Fibroblast of lung (primary cell): ENCODE measurements at regions not wholly inside any gene's neighbourhood (a gene's known extent, or its start where the extent isn't known, plus 50 kb on each side); places are given as distances from the start of the nearest gene placed in this dataset.
"Not testable (repeated sequence)": the region's sequence is repeated elsewhere in the genome, so short reads cannot be mapped to it uniquely, and the experiment has no call there.

Source experiments
- DNase-seq, 2 donors: peaks; one replicate each; pipeline versions ENCODE4 v3.0.0 to v3.0.0-alpha.2; 2010; ENCODE audit warnings: low read depth in 2 of 2
- H2AFZ ChIP-seq: 2 replicates; pipeline ENCODE4 v1.5.1; 2012; ENCODE audit warnings: low read length, control low read depth, inconsistent platforms
- H3K27ac ChIP-seq: 2 replicates; pipeline ENCODE4 v1.5.1; 2011; ENCODE audit warnings: low read length, control low read depth; ENCODE audit not compliant: insufficient read depth
- H3K27me3 ChIP-seq: 2 replicates; pipeline ENCODE4 v1.5.1; 2011; ENCODE audit warnings: mild to moderate bottlenecking, low read length; ENCODE audit not compliant: control insufficient read depth, insufficient read depth
- H3K36me3 ChIP-seq: 2 replicates; pipeline ENCODE4 v1.5.1; 2011; ENCODE audit warnings: low read length; ENCODE audit not compliant: control insufficient read depth, insufficient read depth
- H3K4me1 ChIP-seq: 2 replicates; pipeline ENCODE4 v1.5.1; 2011; ENCODE audit warnings: low read length; ENCODE audit not compliant: control insufficient read depth, insufficient read depth; ENCODE audit errors: extremely low read depth
- H3K4me2 ChIP-seq: 2 replicates; pipeline ENCODE4 v1.5.1; 2011; ENCODE audit warnings: low read length, control low read depth; ENCODE audit not compliant: insufficient read depth; ENCODE audit errors: extremely low read depth
- H3K4me3 ChIP-seq, 4 experiments: fragments of 200-600 bp in 1 of 4; sonication (generic) in 1 of 4; replicated peaks in 1 of 4; 2 replicates each; pipeline ENCODE4 v1.5.1; 2011 to 2016; ENCODE audit warnings: low read length in 4 of 4, low read depth in 3 of 4, mild to moderate bottlenecking in 3 of 4, control low read depth in 2 of 4, inconsistent platforms in 1 of 4, mixed read lengths in 1 of 4; ENCODE audit not compliant: insufficient read depth in 1 of 4; ENCODE audit errors: control extremely low read depth in 1 of 4
- H3K79me2 ChIP-seq: 2 replicates; pipeline ENCODE4 v1.5.1; 2012; ENCODE audit warnings: mild to moderate bottlenecking, low read length, inconsistent platforms; ENCODE audit not compliant: control insufficient read depth, insufficient read depth
- H3K9ac ChIP-seq: 2 replicates; pipeline ENCODE4 v1.5.1; 2011; ENCODE audit warnings: mild to moderate bottlenecking, low read length, control low read depth; ENCODE audit not compliant: insufficient read depth
- H3K9me3 ChIP-seq: 2 replicates; pipeline ENCODE4 v1.5.1; 2012; ENCODE audit warnings: low read depth, low read length; ENCODE audit not compliant: control insufficient read depth, insufficient read depth
- H4K20me1 ChIP-seq: 2 replicates; pipeline ENCODE4 v1.5.1; 2011; ENCODE audit warnings: low read length; ENCODE audit not compliant: control insufficient read depth, insufficient read depth; ENCODE audit errors: extremely low read depth
- CTCF ChIP-seq, 2 donors: IDR thresholded peaks in 1 of 2; conservative IDR thresholded peaks in 1 of 2; 1 replicate in 1 of 2; 2 replicates in 1 of 2; pipeline ENCODE4 v1.5.1; 2011 to 2012; ENCODE audit warnings: low read length in 2 of 2, control low read depth in 1 of 2, inconsistent platforms in 1 of 2, low read depth in 1 of 2, mild to moderate bottlenecking in 1 of 2
- EZH2 ChIP-seq: IDR thresholded peaks from 2 replicates; pipeline ENCODE4 v1.5.1; 2012; ENCODE audit warnings: low read length, control low read depth, mild to moderate bottlenecking; ENCODE audit errors: missing control alignments

- H3K27ac ChIP-seq: no peak overlapping the region
- no peaks in the 10 kb centered on the region for H3K36me3 ChIP-seq
- no peaks in the 10 kb centered on the region for H3K27me3 ChIP-seq
- H4K20me1 ChIP-seq: no peaks in the 10 kb centered on the region
- no peak overlapping the region for H3K9ac ChIP-seq
- no peak overlapping the region for H2AFZ ChIP-seq
- no peak overlapping the region for H3K4me3 ChIP-seq
- no peaks in the 10 kb centered on the region for H3K9me3 ChIP-seq
- peak in 1 of 2 donors; percentile 67 for DNase-seq
- no peaks in the 10 kb centered on the region for H3K4me1 ChIP-seq
- TF ChIP-seq EZH2 (no peak), CTCF (conservative IDR thresholded peaks at IDR 0.05 in 1 of 2, IDR thresholded peaks at IDR 0.05 in 1 of 2; ENCODE audit: low read depth in 1 of 2, low read length in 2 of 2) (no peak)
- no peak overlapping the region for H3K4me2 ChIP-seq
- no peaks in the 10 kb centered on the region for H3K79me2 ChIP-seq
Measured at GRCh38 chr11:29161191-29161590, 855.6 kb downstream of the KCNA4 start.

- H3K27ac ChIP-seq: no peak overlapping the region
- no peaks in the 10 kb centered on the region for H3K9me3 ChIP-seq
- H4K20me1 ChIP-seq: no peaks in the 10 kb centered on the region
- no peaks in the 10 kb centered on the region for H3K36me3 ChIP-seq
- H3K27me3 ChIP-seq: no peaks in the 10 kb centered on the region
- no peaks in the 10 kb centered on the region for H3K4me1 ChIP-seq
- no peak overlapping the region for H3K9ac ChIP-seq
- H3K4me3 ChIP-seq: no peak overlapping the region
- H3K4me2 ChIP-seq: no peak overlapping the region
- H2AFZ ChIP-seq: no peak overlapping the region
- TF ChIP-seq CTCF (conservative IDR thresholded peaks at IDR 0.05 in 1 of 2, IDR thresholded peaks at IDR 0.05 in 1 of 2; ENCODE audit: low read depth in 1 of 2, low read length in 2 of 2): peak; percentile 72 to 77
- no peak for TF ChIP-seq EZH2
- H3K79me2 ChIP-seq: no peaks in the 10 kb centered on the region
- peak; percentile 64 to 68 for DNase-seq
Measured at GRCh38 chr11:29159552-29160465, 857.0 kb downstream of the KCNA4 start.

- Histone ChIP-seq H3K4me1 (no peaks in the 10 kb centered on the region), H3K9ac (no peak overlapping the region), H3K79me2 (no peaks in the 10 kb centered on the region), H3K27ac (no peak overlapping the region), H3K9me3 (no peaks in the 10 kb centered on the region), H3K4me3 (no peak overlapping the region), H3K27me3 (no peaks in the 10 kb centered on the region), H3K36me3 (no peaks in the 10 kb centered on the region), H2AFZ (no peak overlapping the region), H3K4me2 (no peak overlapping the region), H4K20me1 (no peaks in the 10 kb centered on the region)
- TF ChIP-seq EZH2: no peak
- no peak for TF ChIP-seq CTCF (conservative IDR thresholded peaks at IDR 0.05 in 1 of 2, IDR thresholded peaks at IDR 0.05 in 1 of 2; ENCODE audit: low read depth in 1 of 2, low read length in 2 of 2)
- DNase-seq: peak in 1 of 2 donors; percentile 18
Measured at GRCh38 chr11:29153078-29153477, 863.8 kb downstream of the KCNA4 start.

- H3K79me2 ChIP-seq, H3K4me2 ChIP-seq, H3K4me3 ChIP-seq, H3K27ac ChIP-seq, H3K9me3 ChIP-seq, H3K9ac ChIP-seq, H3K4me1 ChIP-seq, H3K36me3 ChIP-seq, H3K27me3 ChIP-seq, H4K20me1 ChIP-seq, DNase-seq, H2AFZ ChIP-seq: not testable (repeated sequence)
Measured at GRCh38 chr11:29142573-29142972, 874.3 kb downstream of the KCNA4 start.
